Neutrophil (primary cell): ENCODE measurements at regions not wholly inside any gene's neighbourhood (a gene's known extent, or its start where the extent isn't known, plus 50 kb on each side); places are given as distances from the start of the nearest gene placed in this dataset.

Experiments
- H3K27ac ChIP-seq: fragments of 200-600 bp; sonication (generic); 2 replicates; pipeline ENCODE4 v1.5.1; 2016; ENCODE audit warnings: mild to moderate bottlenecking, moderate library complexity
- H3K27me3 ChIP-seq: fragments of 200-600 bp; sonication (generic); 2 replicates; pipeline ENCODE4 v1.6.0; 2016; ENCODE audit warnings: mild to moderate bottlenecking
- H3K36me3 ChIP-seq: fragments of 200-600 bp; sonication (generic); 2 replicates; pipeline ENCODE4 v1.5.1; 2017
- H3K4me1 ChIP-seq, 2 experiments: fragments of 200-600 bp in 1 of 2; sonication (generic) in 1 of 2; 1 replicate in 1 of 2; 2 replicates in 1 of 2; pipeline versions ENCODE4 v1.5.1 to v1.6.1; 2013 to 2016; ENCODE audit warnings: low read depth in 1 of 2, low read length in 1 of 2, mild to moderate bottlenecking in 1 of 2, moderate library complexity in 1 of 2; ENCODE audit not compliant: control insufficient read depth in 1 of 2, insufficient read depth in 1 of 2
- H3K4me3 ChIP-seq, 2 experiments: fragments of 200-600 bp in 1 of 2; sonication (generic) in 1 of 2; 1 replicate in 1 of 2; 2 replicates in 1 of 2; pipeline ENCODE4 v1.5.1; 2013 to 2016; ENCODE audit warnings: low read depth in 1 of 2, low read length in 1 of 2, mild to moderate bottlenecking in 1 of 2, moderate library complexity in 1 of 2
- H3K9me3 ChIP-seq: fragments of 200-600 bp; sonication (generic); 2 replicates; pipeline ENCODE4 v1.5.1; 2016
- CTCF ChIP-seq: fragments of 200-600 bp; sonication (generic); IDR thresholded peaks from 2 replicates; pipeline ENCODE4 v1.5.1; 2016; ENCODE audit warnings: antibody characterized with exemption

DNA sequence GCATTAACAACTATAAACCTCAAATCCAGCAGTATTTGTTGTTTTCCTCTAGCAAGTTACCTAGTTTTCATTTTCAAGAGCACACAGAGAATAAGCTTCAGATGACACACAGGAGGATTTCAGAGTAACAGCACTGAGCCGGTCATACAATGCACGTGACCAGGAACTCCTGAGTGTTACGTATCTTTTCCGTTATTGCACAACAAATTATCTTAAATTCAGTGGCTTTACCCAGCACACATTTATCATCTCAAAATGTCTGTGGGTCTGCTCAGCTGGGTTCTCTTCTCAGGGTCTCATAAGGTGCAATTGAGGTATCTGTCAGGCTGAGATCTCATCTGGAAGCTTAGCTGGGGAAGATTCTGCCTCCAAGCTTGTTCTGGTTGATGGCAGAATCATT, 379.5 kb upstream of the KLHL29 start:
- Histone ChIP-seq H3K36me3 (no peaks in the 10 kb centered on the region), H3K27me3 (no peaks in the 10 kb centered on the region), H3K4me3 (no peak overlapping the region), H3K27ac (no peak overlapping the region), H3K9me3 (no peaks in the 10 kb centered on the region), H3K4me1 (no peaks in the 10 kb centered on the region)
- no peak for TF ChIP-seq CTCF

GRCh38 chr2:23007631-23008235, 377.2 kb upstream of the KLHL29 start:
- no peaks in the 10 kb centered on the region for H3K9me3 ChIP-seq
- H3K36me3 ChIP-seq = no peaks in the 10 kb centered on the region
- TF ChIP-seq CTCF = no peak
- no peak overlapping the region for H3K27ac ChIP-seq
- no peak overlapping the region for H3K4me3 ChIP-seq
- H3K4me1 ChIP-seq = no peaks in the 10 kb centered on the region
- H3K27me3 ChIP-seq = no peaks in the 10 kb centered on the region

GRCh38 chr2:23008440-23008839, 376.5 kb upstream of the KLHL29 start:
- no peak for TF ChIP-seq CTCF
- Histone ChIP-seq H3K9me3 (no peaks in the 10 kb centered on the region), H3K27me3 (no peaks in the 10 kb centered on the region), H3K36me3 (no peaks in the 10 kb centered on the region), H3K4me3 (no peak overlapping the region), H3K27ac (no peak overlapping the region), H3K4me1 (no peaks in the 10 kb centered on the region)

DNA sequence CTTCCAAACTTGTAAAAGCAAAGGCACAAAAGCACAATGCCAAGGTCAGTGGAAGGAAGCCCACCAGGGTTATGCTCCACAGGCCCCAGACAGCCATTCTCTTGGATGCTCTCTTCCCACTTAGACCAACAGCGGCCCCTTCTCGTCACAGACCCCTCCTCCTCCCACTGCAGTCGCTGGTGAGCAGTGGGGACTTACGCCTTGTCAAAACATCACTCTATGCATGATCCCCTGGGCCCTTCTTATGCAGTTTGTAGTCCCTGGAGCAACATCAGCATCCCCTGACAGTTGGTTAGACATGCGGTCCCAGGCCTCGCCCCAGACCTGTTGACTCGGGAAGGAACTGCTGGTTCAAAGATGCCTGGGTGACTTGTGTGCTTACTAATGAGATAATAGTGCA, 376.0 kb upstream of the KLHL29 start:
- Histone ChIP-seq H3K9me3 (no peaks in the 10 kb centered on the region), H3K27ac (no peak overlapping the region), H3K4me1 (no peaks in the 10 kb centered on the region), H3K27me3 (no peaks in the 10 kb centered on the region), H3K36me3 (no peaks in the 10 kb centered on the region), H3K4me3 (no peak overlapping the region)
- TF ChIP-seq CTCF = no peak

DNA sequence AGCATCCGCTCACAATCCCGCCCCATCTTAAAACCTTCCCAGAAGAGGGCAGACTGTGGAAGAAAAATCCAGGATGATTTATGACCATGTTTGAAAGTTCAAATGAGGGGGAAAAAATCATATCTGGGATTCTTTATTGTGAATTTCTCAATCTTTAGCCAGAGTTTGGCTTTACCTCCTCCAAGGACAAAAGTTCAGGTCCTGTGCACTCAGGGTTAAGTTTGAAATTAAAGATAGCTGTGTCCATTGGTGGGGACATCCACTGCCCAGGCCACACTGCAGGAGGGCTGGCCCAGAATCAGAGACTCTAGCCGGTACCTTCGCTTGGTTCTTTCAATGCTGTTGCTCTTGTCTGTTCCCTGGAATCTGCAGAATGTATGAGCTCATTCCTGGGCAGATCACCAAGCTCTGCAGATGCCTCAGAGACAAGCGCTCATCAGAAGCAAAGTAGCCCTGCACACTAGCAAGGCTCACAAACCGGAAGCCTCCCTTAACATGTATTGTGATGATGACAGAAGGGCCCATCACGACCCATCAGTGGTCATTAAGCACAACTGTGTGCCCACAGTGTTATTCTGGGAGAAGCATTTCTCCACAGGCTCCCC, 375.3 kb upstream of the KLHL29 start:
- H3K4me1 ChIP-seq = no peaks in the 10 kb centered on the region
- H3K27ac ChIP-seq = no peak overlapping the region
- H3K9me3 ChIP-seq = no peaks in the 10 kb centered on the region
- no peaks in the 10 kb centered on the region for H3K36me3 ChIP-seq
- H3K4me3 ChIP-seq = no peak overlapping the region
- H3K27me3 ChIP-seq = no peaks in the 10 kb centered on the region
- no peak for TF ChIP-seq CTCF
